IMR-90 (cell line): ENCODE measurements at regions not wholly inside any gene's neighbourhood (a gene's known extent, or its start where the extent isn't known, plus 50 kb on each side); places are given as distances from the start of the nearest gene placed in this dataset.

ENCODE experiments used
- CTCF ChIP-seq: conservative IDR thresholded peaks from 2 replicates; pipeline ENCODE4 v1.5.1; 2012; ENCODE audit warnings: mild to moderate bottlenecking, low read depth, low read length, improper control_type of control experiment
- FOS ChIP-seq: fragments of 150-350 bp; IDR thresholded peaks from 2 replicates; pipeline ENCODE4 v1.6.1; 2016; ENCODE audit warnings: low read depth, low read length
- POLR2A ChIP-seq: IDR thresholded peaks from 2 replicates; pipeline ENCODE4 v1.6.1; 2012; ENCODE audit warnings: mild to moderate bottlenecking, low read depth, low read length

GRCh38 chr3:36258421-36258820, 121.9 kb upstream of the STAC start:
- TF ChIP-seq POLR2A (no peak), FOS (no peak), CTCF (no peak)
